HEK293T (cell line): ENCODE measurements at regions not wholly inside any gene's neighbourhood (a gene's known extent, or its start where the extent isn't known, plus 50 kb on each side); places are given as distances from the start of the nearest gene placed in this dataset.

Source experiments
- CTCF ChIA-PET: fragments of 350-600 bp; formaldehyde crosslinking; extraction: SDS; loops from one replicate; lab custom pipeline; 2021; ENCODE audit warnings: antibody characterized with exemption, inconsistent platforms; lab: Yijun Ruan, JAX
- POLR2A ChIA-PET: fragments of 350-600 bp; formaldehyde crosslinking; extraction: SDS; loops from one replicate; lab custom pipeline; 2020; ENCODE audit warnings: antibody characterized with exemption, inconsistent platforms; lab: Yijun Ruan, JAX
- DNase-seq: peaks from one replicate; pipeline ENCODE4 v3.0.0; 2012; ENCODE audit warnings: mixed read lengths; ENCODE audit errors: extremely low spot score
- ARNT ChIP-seq: fragments of 450-650 bp; IDR thresholded peaks from 2 replicates; pipeline ENCODE4 v1.6.1; 2017; ENCODE audit warnings: mild to moderate bottlenecking
- BHLHE40 ChIP-seq: fragments of 450-650 bp; IDR thresholded peaks from 2 replicates; pipeline ENCODE4 v1.6.1; 2016; ENCODE audit warnings: mild to moderate bottlenecking, moderate library complexity, borderline replicate concordance
- CTBP1 ChIP-seq: fragments of 450-650 bp; IDR thresholded peaks from 2 replicates; pipeline ENCODE4 v1.6.1; 2016; ENCODE audit warnings: borderline replicate concordance
- ELF4 ChIP-seq: fragments of 450-650 bp; IDR thresholded peaks from 2 replicates; pipeline ENCODE4 v1.6.1; 2017; ENCODE audit warnings: antibody characterized with exemption
- FOXA1 ChIP-seq: fragments of 450-650 bp; IDR thresholded peaks from 2 replicates; pipeline ENCODE4 v1.6.1; 2016; ENCODE audit warnings: mild to moderate bottlenecking
- FOXK2 ChIP-seq: fragments of 450-650 bp; IDR thresholded peaks from 2 replicates; pipeline ENCODE4 v1.6.1; 2016; ENCODE audit warnings: mild to moderate bottlenecking
- FOXM1 ChIP-seq: fragments of 450-650 bp; IDR thresholded peaks from 2 replicates; pipeline ENCODE4 v1.6.1; 2017; ENCODE audit warnings: mild to moderate bottlenecking, borderline replicate concordance
- HDGF ChIP-seq: fragments of 450-650 bp; IDR thresholded peaks from 2 replicates; pipeline ENCODE4 v1.6.1; 2017; ENCODE audit warnings: antibody characterized with exemption, borderline replicate concordance
- L3MBTL2 ChIP-seq: fragments of 450-650 bp; conservative IDR thresholded peaks from 2 replicates; pipeline ENCODE4 v1.6.1; 2016; ENCODE audit warnings: mild to moderate bottlenecking
- LEF1 ChIP-seq: fragments of 450-650 bp; IDR thresholded peaks from 2 replicates; pipeline ENCODE4 v1.6.1; 2017; ENCODE audit warnings: mild to moderate bottlenecking, borderline replicate concordance
- NFRKB ChIP-seq: fragments of 450-650 bp; IDR thresholded peaks from 2 replicates; pipeline ENCODE4 v1.6.1; 2016; ENCODE audit warnings: mild to moderate bottlenecking, moderate library complexity
- SP1 ChIP-seq: fragments of 450-650 bp; IDR thresholded peaks from 2 replicates; pipeline ENCODE4 v1.6.1; 2017
- SUZ12 ChIP-seq: fragments of 450-650 bp; IDR thresholded peaks from 2 replicates; pipeline ENCODE4 v1.6.1; 2016; ENCODE audit warnings: mild to moderate bottlenecking
- TARDBP ChIP-seq: fragments of 450-650 bp; IDR thresholded peaks from 2 replicates; pipeline ENCODE4 v1.6.1; 2016
- ZNF384 ChIP-seq: fragments of 450-650 bp; IDR thresholded peaks from 2 replicates; pipeline ENCODE4 v1.6.1; 2016
- TF ChIP-seq, protein P1 (sequence below): fragments of 450-650 bp; IDR thresholded peaks from 2 replicates; pipeline ENCODE4 v1.6.1; 2016

- no peak for DNase-seq
- POLR2A ChIA-PET: no interaction called here
- no peak for TF ChIP-seq CTBP1
- no peak for TF ChIP-seq FOXM1
- TF ChIP-seq TARDBP: no peak
- TF ChIP-seq FOXK2: no peak
- no peak for TF ChIP-seq LEF1
- no peak for TF ChIP-seq NFRKB
- TF ChIP-seq ARNT: no peak
- TF ChIP-seq ELF4: no peak
- no peak for TF ChIP-seq SUZ12
- CTCF ChIA-PET: no interaction called here
These were observed 253.4 kb downstream of the NR2F1-AS1 start for GRCh38 chr5:93327605-93328004.

GRCh38 chr5:93325946-93326345, 255.1 kb downstream of the NR2F1-AS1 start:
- ChIA-PET CTCF (no interaction called here), POLR2A (no interaction called here)
- DNase-seq: no peak
- TF ChIP-seq HDGF (no peak), NFRKB (no peak), LEF1 (no peak), BHLHE40 (no peak), L3MBTL2 (no peak), ELF4 (no peak), TARDBP (no peak), ARNT (no peak), FOXA1 (no peak), SUZ12 (no peak), CTBP1 (no peak), SP1 (no peak), FOXK2 (no peak)

- DNase-seq: peak; percentile 12
- ChIA-PET POLR2A (no interaction called here), CTCF (no interaction called here)
- TF ChIP-seq NFRKB (no peak), SUZ12 (no peak), FOXK2 (no peak), FOXM1 (no peak), BHLHE40 (no peak), L3MBTL2 (no peak)
- TF ChIP-seq, protein P1, sequence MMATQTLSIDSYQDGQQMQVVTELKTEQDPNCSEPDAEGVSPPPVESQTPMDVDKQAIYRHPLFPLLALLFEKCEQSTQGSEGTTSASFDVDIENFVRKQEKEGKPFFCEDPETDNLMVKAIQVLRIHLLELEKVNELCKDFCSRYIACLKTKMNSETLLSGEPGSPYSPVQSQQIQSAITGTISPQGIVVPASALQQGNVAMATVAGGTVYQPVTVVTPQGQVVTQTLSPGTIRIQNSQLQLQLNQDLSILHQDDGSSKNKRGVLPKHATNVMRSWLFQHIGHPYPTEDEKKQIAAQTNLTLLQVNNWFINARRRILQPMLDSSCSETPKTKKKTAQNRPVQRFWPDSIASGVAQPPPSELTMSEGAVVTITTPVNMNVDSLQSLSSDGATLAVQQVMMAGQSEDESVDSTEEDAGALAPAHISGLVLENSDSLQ: no peak
These were observed 257.8 kb downstream of the NR2F1-AS1 start for GRCh38 chr5:93322974-93323860.

DNA sequence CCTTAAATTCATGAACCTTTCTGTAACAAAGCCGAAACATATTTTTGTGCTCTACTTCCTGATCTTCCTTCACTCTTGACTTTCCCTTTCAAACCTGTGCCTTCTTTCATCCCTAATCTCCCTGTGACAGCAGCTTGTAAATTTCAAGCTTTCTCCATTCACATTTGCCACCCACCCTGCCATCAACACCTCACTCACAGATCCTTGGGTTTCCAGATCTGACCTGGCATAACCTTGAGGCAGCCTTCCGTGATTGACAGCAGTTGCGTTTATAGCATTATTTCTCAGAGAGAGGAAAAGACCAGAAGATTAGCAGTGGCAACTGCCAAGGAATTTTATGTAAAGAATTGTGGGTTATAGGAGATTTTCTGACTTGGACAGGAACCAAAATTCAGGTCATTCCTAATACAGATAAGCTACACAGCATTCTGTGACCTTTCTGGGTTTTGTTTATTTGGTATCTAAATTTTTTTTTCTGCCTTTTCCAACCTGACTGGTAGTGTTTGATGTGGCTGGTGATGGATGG, 260.0 kb downstream of the NR2F1-AS1 start:
- DNase-seq: no peak
- ChIA-PET POLR2A (no interaction called here), CTCF (no interaction called here)
- no peak for TF ChIP-seq FOXK2
- TF ChIP-seq L3MBTL2: no peak
- TF ChIP-seq ARNT: no peak
- TF ChIP-seq, protein P1: peak; percentile 91

DNA sequence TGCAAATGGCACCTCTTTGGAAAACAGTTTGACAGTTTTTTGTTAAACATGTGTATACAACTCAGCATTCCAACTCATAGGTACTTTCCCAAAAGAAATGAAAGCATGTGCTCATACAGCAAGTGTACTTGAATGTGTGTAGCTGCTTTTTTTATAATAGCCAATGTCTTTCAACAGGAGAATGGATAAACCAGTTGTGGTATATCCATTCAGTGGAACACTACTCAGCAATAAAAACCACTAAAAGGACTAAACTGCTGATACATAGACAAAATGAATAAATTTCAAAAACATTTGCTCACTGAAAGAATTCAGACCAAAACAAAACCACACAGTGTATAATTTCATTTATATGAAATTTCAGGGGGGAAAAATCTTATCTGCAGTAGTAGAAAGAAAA, 267.3 kb downstream of the NR2F1-AS1 start:
- ChIA-PET CTCF (no interaction called here), POLR2A (no interaction called here)
- no peak for TF ChIP-seq L3MBTL2
- TF ChIP-seq TARDBP: no peak
- TF ChIP-seq, protein P1: no peak
- no peak for TF ChIP-seq SP1
- TF ChIP-seq SUZ12: no peak
- no peak for TF ChIP-seq NFRKB
- DNase-seq: no peak

- no peak for DNase-seq
- POLR2A ChIA-PET: no interaction called here
- CTCF ChIA-PET: no interaction called here
- no peak for TF ChIP-seq TARDBP
- no peak for TF ChIP-seq ARNT
- TF ChIP-seq SUZ12: no peak
- no peak for TF ChIP-seq FOXM1
- TF ChIP-seq ZNF384: no peak
- no peak for TF ChIP-seq NFRKB
- no peak for TF ChIP-seq CTBP1
- no peak for TF ChIP-seq L3MBTL2
- TF ChIP-seq SP1: no peak
- no peak for TF ChIP-seq FOXA1
- TF ChIP-seq, protein P1: no peak
- no peak for TF ChIP-seq LEF1
- TF ChIP-seq ELF4: no peak
- TF ChIP-seq HDGF: no peak
- no peak for TF ChIP-seq FOXK2
- TF ChIP-seq BHLHE40: no peak
These were observed 269.1 kb downstream of the NR2F1-AS1 start for GRCh38 chr5:93311881-93312280.
